Mucosa of descending colon (tissue), 3 donors: ENCODE measurements at regions not wholly inside any gene's neighbourhood (a gene's known extent, or its start where the extent isn't known, plus 50 kb on each side); places are given as distances from the start of the nearest gene placed in this dataset.

ENCODE experiments used
- ATAC-seq: fragments of 200-7000 bp; cut with Tn5 transposase; one replicate; pipeline ENCODE4 v1.9.1; 2020; ENCODE audit warnings: mild to moderate bottlenecking, moderate library complexity
- DNase-seq, 3 donors: peaks; one replicate each; pipeline ENCODE4 v3.0.0-alpha.2; 2020
- H3K36me3 ChIP-seq: fragments of 200-600 bp; one replicate; pipeline ENCODE4 v1.8.0; 2021; ENCODE audit warnings: low read depth, mild to moderate bottlenecking
- H3K4me1 ChIP-seq: fragments of 200-600 bp; one replicate; pipeline ENCODE4 v1.8.0; 2021; ENCODE audit warnings: low read depth, mild to moderate bottlenecking
- H3K4me3 ChIP-seq: fragments of 200-600 bp; one replicate; pipeline ENCODE4 v1.8.0; 2021; ENCODE audit warnings: mild to moderate bottlenecking
- H3K9me3 ChIP-seq: fragments of 200-600 bp; one replicate; pipeline ENCODE4 v1.8.0; 2021; ENCODE audit warnings: mild to moderate bottlenecking
- CTCF ChIP-seq: fragments of 200-600 bp; IDR thresholded peaks from one replicate; pipeline ENCODE4 v1.8.0; 2022; ENCODE audit warnings: antibody characterized with exemption, mild to moderate bottlenecking
- intact Hi-C, 2 donors: fragments of 100-400 bp; cut with DNase I in 1 of 2; cut with micrococcal nuclease in 1 of 2; formaldehyde crosslinking; loops; one replicate each; pipeline versions ENCODE4 v1.11.0 to v1.11.1; 2022; cut with DNase I, micrococcal nuclease
- donor health status: DM: no; HTN: no; CAD: no; lungs with moderate emphysema.
- donor health status: DM: no; HTN: no; CAD: no.
- donor health status: DM: no; HTN: yes; CAD: no.

GRCh38 chr10:42973870-42974692, 102.8 kb upstream of the RET start:
- no peak for ATAC-seq
- intact Hi-C loops, result no loop called here
- H3K36me3 ChIP-seq, result no peaks in the 10 kb centered on the region
- no peak overlapping the region for H3K4me3 ChIP-seq
- peak in 1 of 3 donors; percentile 12 for DNase-seq
- H3K9me3 ChIP-seq, result no peaks in the 10 kb centered on the region
- TF ChIP-seq CTCF, result no peak
- no peaks in the 10 kb centered on the region for H3K4me1 ChIP-seq

DNA sequence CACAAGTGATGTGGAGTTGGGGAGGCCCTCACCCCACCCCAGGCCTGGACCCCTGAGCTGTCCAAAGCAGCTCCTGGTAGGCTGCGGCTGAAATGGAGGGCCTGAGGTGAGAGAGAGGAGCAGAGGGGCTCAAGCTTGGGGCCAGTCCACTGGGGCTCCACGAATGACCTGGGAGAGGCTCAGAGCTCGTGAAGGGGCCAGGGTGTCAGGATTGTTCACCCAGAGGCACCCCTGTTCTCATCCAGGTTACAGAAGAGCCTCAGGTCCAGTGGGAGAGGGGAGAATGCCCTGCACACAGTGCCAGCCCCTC, 102.2 kb upstream of the RET start:
- Histone ChIP-seq H3K9me3 (no peaks in the 10 kb centered on the region), H3K36me3 (no peaks in the 10 kb centered on the region), H3K4me1 (no peaks in the 10 kb centered on the region), H3K4me3 (no peak overlapping the region)
- ATAC-seq (no peak), DNase-seq (peak in 1 of 3 donors; percentile 31)
- TF ChIP-seq CTCF, result no peak
- intact Hi-C loops, result no loop called here

DNA sequence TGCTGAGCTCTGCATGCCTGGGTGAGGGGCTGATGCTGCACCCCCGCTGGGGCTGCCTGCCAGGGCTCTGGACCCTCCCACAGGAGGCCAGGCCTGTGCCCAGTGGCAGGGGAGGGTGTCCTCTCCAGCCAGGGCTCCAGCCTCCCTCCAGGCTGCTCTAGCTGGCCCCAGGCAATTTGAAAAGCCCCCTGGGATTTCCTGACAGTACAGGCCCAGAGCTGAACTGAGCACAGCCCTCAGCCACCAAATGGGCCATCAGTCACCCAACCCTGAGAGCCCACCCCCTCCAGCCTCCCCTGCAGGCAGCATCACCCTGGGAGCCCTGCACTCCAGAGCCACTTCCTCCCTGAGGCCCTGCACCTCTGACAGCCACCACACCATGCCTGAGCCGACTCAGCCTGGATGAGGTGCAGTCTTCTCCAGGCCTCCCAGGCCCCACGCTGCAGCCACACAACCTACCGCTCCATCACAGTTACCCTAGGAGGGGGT, 101.8 kb upstream of the RET start:
- Histone ChIP-seq H3K4me3 (no peak overlapping the region), H3K4me1 (no peaks in the 10 kb centered on the region), H3K36me3 (no peaks in the 10 kb centered on the region), H3K9me3 (no peaks in the 10 kb centered on the region)
- no peak for TF ChIP-seq CTCF
- intact Hi-C loops, result no loop called here
- ATAC-seq, result no peak
- peak in 2 of 3 donors; percentile 8 to 18 for DNase-seq

DNA sequence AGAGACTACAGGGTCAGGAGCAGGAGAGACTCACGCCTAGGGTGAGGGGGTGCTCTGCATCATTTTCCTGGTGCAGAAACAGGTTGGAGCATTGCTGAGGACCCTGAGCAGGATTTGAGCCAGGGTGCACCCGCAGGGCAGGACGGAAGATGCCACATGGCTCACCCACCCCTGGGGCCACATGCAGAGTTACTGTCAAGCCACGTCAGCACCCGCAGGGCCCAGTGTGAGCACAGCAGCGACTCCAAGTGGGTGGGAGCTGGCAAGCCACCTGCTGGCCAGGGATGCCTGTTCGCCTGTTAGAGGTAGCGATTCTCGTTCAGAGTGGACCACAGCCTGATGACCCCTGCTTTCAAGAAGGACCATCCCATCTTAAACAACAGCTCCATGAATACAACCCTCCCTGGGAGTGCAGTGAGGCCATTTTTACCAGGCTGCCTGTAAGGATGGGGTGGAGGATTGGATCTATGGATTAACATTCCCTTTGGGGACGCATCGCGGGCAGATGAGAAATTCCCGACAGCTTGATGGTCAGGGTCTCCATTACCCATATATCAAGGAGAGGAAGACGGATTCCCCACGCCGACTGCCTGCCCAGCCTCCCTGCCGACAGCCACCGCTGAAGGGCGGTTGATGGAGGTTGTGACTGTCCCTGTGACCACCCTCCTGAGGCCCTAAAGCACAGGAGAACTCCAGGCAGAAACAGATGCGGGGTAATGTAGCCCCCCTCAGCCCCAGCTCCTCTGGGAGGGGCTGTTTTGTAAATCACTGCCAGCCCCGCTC, 101.1 kb upstream of the RET start:
- Histone ChIP-seq H3K36me3 (no peaks in the 10 kb centered on the region), H3K4me1 (no peaks in the 10 kb centered on the region), H3K4me3 (no peak overlapping the region), H3K9me3 (no peaks in the 10 kb centered on the region)
- intact Hi-C loops, result no loop called here
- no peak for ATAC-seq
- DNase-seq, result peak in 2 of 3 donors; percentile 8 to 26
- no peak for TF ChIP-seq CTCF

DNA sequence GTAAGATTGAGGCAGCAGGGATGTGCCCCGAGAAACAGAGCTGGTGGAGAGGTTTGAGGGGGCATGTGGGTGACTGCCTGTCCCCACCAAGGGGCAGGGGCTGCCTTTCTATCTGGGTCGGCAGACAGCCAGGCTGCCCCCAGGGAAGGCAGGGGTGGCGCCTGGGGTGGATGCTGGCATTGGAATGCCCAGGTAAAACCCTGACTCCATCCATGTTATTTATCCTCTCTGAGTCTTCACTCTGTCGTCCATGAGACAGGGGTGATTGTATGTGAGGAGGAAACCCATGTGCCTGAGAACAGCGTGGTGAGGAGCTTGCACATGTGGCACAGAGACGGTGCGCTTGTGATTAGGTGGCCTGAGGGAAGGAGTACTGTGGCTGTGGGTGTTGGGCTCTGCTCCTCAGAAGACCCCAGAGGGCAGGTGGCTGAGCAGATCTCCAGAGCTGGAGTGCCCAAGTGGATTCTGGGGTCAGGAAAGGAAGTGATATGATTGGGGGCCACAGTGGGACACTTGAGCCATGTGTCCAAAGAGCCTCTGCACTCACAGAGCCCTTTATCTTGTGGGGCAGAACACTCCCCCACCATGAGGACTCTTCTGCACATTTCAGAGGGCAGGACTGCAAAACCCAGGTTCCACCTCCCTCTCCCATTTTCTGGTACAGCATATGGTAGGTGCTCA, 100.4 kb upstream of the RET start:
- Histone ChIP-seq H3K9me3 (no peaks in the 10 kb centered on the region), H3K4me1 (no peaks in the 10 kb centered on the region), H3K4me3 (no peak overlapping the region), H3K36me3 (no peaks in the 10 kb centered on the region)
- TF ChIP-seq CTCF, result no peak
- intact Hi-C loops, result no loop called here
- peak in 2 of 3 donors; percentile 7 to 15 for DNase-seq
- ATAC-seq, result no peak
